HEK293 (cell line): ENCODE measurements at regions not wholly inside any gene's neighbourhood (a gene's known extent, or its start where the extent isn't known, plus 50 kb on each side); places are given as distances from the start of the nearest gene placed in this dataset.

Experiments
- CTCF ChIA-PET: fragments of 350-600 bp; formaldehyde crosslinking; extraction: SDS; loops from one replicate; lab custom pipeline; 2021; ENCODE audit warnings: antibody characterized with exemption; lab: Yijun Ruan, JAX
- POLR2A ChIA-PET: fragments of 300-600 bp; formaldehyde crosslinking; extraction: SDS; loops from one replicate; lab custom pipeline; 2020; ENCODE audit warnings: antibody characterized with exemption, inconsistent platforms; lab: Yijun Ruan, JAX
- H3K27ac ChIP-seq: fragments of 200-500 bp; sonication (Bioruptor generic); 2 replicates; pipeline ENCODE4 v1.5.1; 2014; ENCODE audit warnings: low read depth, low read length, control low read depth, inconsistent platforms; ENCODE audit errors: extremely low read depth
- H3K36me3 ChIP-seq, 2 experiments: fragments of 200-500 bp in 1 of 2; sonication (Bioruptor generic) in 1 of 2; 1 replicate in 1 of 2; 2 replicates in 1 of 2; pipeline ENCODE4 v1.5.1; 2014 to 2017; ENCODE audit warnings: inconsistent platforms in 2 of 2, low read length in 2 of 2; ENCODE audit not compliant: control insufficient read depth in 2 of 2, insufficient read depth in 1 of 2
- H3K4me1 ChIP-seq: fragments of 200-500 bp; sonication (Bioruptor generic); 2 replicates; pipeline ENCODE4 v1.5.1; 2014; ENCODE audit warnings: mild to moderate bottlenecking, low read length, inconsistent platforms; ENCODE audit not compliant: control insufficient read depth, insufficient read depth
- H3K4me3 ChIP-seq: 2 replicates; pipeline ENCODE4 v1.5.1; 2011; ENCODE audit warnings: low read depth, mild to moderate bottlenecking, control low read depth, low read length, moderate library complexity
- H3K9me3 ChIP-seq: fragments of 200-500 bp; sonication (Bioruptor generic); 2 replicates; pipeline ENCODE4 v1.5.1; 2014; ENCODE audit warnings: low read depth, low read length, inconsistent platforms; ENCODE audit not compliant: control insufficient read depth, insufficient read depth
- ATF2 ChIP-seq: fragments of 450-650 bp; formaldehyde crosslinking; IDR thresholded peaks from 2 replicates; pipeline ENCODE4 v1.5.1; 2016; ENCODE audit warnings: missing biosample characterization, missing genetic modification characterization, low read depth
- BCL6B ChIP-seq: fragments of 450-650 bp; formaldehyde crosslinking; IDR thresholded peaks from 2 replicates; pipeline ENCODE4 v1.5.1; 2017; ENCODE audit warnings: missing biosample characterization, missing genetic modification characterization
- GLIS2 ChIP-seq: fragments of 450-650 bp; formaldehyde crosslinking; IDR thresholded peaks from 2 replicates; pipeline ENCODE4 v1.5.1; 2016; ENCODE audit warnings: missing biosample characterization, missing genetic modification characterization
- KLF16 ChIP-seq: fragments of 450-650 bp; formaldehyde crosslinking; IDR thresholded peaks from 2 replicates; pipeline ENCODE4 v1.5.1; 2017; ENCODE audit warnings: missing biosample characterization, missing genetic modification characterization
- KLF8 ChIP-seq: fragments of 450-650 bp; formaldehyde crosslinking; IDR thresholded peaks from 2 replicates; pipeline ENCODE4 v1.5.1; 2016; ENCODE audit warnings: missing biosample characterization, missing genetic modification characterization
- SCRT1 ChIP-seq: fragments of 450-650 bp; formaldehyde crosslinking; IDR thresholded peaks from 2 replicates; pipeline ENCODE4 v1.5.1; 2016; ENCODE audit warnings: missing biosample characterization, missing genetic modification characterization, borderline replicate concordance
- SP7 ChIP-seq: fragments of 450-650 bp; formaldehyde crosslinking; IDR thresholded peaks from 2 replicates; pipeline ENCODE4 v1.5.1; 2016; ENCODE audit warnings: missing biosample characterization, missing genetic modification characterization
- YY2 ChIP-seq: fragments of 450-650 bp; formaldehyde crosslinking; IDR thresholded peaks from 2 replicates; pipeline ENCODE4 v1.5.1; 2016; ENCODE audit warnings: missing biosample characterization, missing genetic modification characterization
- ZBTB21 ChIP-seq: fragments of 450-650 bp; formaldehyde crosslinking; IDR thresholded peaks from 2 replicates; pipeline ENCODE4 v1.5.1; 2017; ENCODE audit warnings: missing biosample characterization, missing genetic modification characterization
- ZBTB49 ChIP-seq: fragments of 450-650 bp; formaldehyde crosslinking; IDR thresholded peaks from 2 replicates; pipeline ENCODE4 v1.5.1; 2016; ENCODE audit warnings: missing biosample characterization, missing genetic modification characterization, low read depth
- ZNF133 ChIP-seq: fragments of 450-650 bp; formaldehyde crosslinking; IDR thresholded peaks from 2 replicates; pipeline ENCODE4 v1.5.1; 2016; ENCODE audit warnings: missing biosample characterization, missing genetic modification characterization
- ZNF148 ChIP-seq: fragments of 450-650 bp; formaldehyde crosslinking; IDR thresholded peaks from 2 replicates; pipeline ENCODE4 v1.5.0; 2017; ENCODE audit warnings: missing biosample characterization, missing genetic modification characterization, borderline replicate concordance
- ZNF211 ChIP-seq: fragments of 450-650 bp; formaldehyde crosslinking; IDR thresholded peaks from 2 replicates; pipeline ENCODE4 v1.5.1; 2016; ENCODE audit warnings: low read depth, missing biosample characterization, missing genetic modification characterization
- ZNF335 ChIP-seq: fragments of 450-650 bp; formaldehyde crosslinking; conservative IDR thresholded peaks from 2 replicates; pipeline ENCODE4 v1.5.1; 2016; ENCODE audit warnings: missing biosample characterization, missing genetic modification characterization
- ZNF404 ChIP-seq: fragments of 450-650 bp; formaldehyde crosslinking; IDR thresholded peaks from 2 replicates; pipeline ENCODE4 v1.5.1; 2017; ENCODE audit warnings: missing biosample characterization, missing genetic modification characterization
- ZNF561 ChIP-seq: fragments of 450-650 bp; IDR thresholded peaks from 2 replicates; pipeline ENCODE4 v1.5.1; 2018; ENCODE audit warnings: missing biosample characterization, missing genetic modification characterization, borderline replicate concordance
- ZNF585B ChIP-seq: fragments of 450-650 bp; formaldehyde crosslinking; IDR thresholded peaks from 2 replicates; pipeline ENCODE4 v1.5.1; 2016; ENCODE audit warnings: missing biosample characterization, missing genetic modification characterization
- ZNF629 ChIP-seq: fragments of 450-650 bp; formaldehyde crosslinking; IDR thresholded peaks from 2 replicates; pipeline ENCODE4 v1.5.1; 2017; ENCODE audit warnings: missing biosample characterization, missing genetic modification characterization
- ZNF837 ChIP-seq: fragments of 450-650 bp; formaldehyde crosslinking; IDR thresholded peaks from 2 replicates; pipeline ENCODE4 v1.5.1; 2016; ENCODE audit warnings: missing biosample characterization, missing genetic modification characterization
- ZSCAN16 ChIP-seq: fragments of 450-650 bp; formaldehyde crosslinking; IDR thresholded peaks from 2 replicates; pipeline ENCODE4 v1.5.1; 2016; ENCODE audit warnings: missing biosample characterization, missing genetic modification characterization

DNA sequence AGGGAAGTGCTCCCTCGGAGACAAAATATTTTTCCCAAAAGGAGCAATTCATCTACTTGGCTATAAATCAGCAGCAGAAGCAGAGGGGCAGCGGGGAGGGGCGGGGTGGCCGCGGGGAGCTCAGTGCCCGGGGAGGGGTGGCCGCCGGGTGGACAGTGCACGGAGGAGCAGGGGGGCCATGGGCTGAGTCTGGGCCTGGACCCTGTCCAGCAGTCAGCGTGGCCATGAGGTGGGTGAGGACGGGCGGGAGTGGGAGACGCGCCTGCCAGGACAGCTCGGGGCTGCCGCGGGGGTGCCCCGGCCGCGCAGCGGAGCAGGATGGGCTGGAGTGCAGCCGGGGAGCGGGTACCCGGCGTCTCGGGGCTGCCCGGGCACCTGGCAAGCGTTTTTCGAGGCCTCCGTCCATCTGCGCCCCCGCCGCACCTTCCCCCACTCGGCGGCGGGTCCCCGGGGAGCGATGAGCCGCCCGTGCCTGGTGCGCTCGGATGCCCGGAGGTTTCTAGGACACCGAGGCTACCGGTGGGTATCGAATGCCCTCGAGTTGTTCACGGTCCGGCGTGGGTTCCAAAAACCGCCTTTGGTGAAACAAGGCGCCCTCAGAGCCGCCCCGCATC is 229.5 kb downstream of the THBS2 start:
- TF ChIP-seq GLIS2 (tag by site-specific recombination) (no peak), ZNF211 (no peak), BCL6B (tag by site-specific recombination) (no peak), ZNF585B (no peak), SP7 (no peak), ZBTB21 (no peak), ZSCAN16 (tag by site-specific recombination) (no peak), KLF16 (tag by site-specific recombination) (no peak), ZNF629 (tag by site-specific recombination) (no peak), YY2 (no peak), ZNF837 (tag by site-specific recombination) (no peak), ZNF133 (tag by site-specific recombination) (no peak), KLF8 (tag by site-specific recombination) (no peak), ATF2 (tag by site-specific recombination) (no peak), ZBTB49 (tag by site-specific recombination) (no peak), ZNF335 (tag by site-specific recombination) (no peak), ZNF404 (no peak), ZNF561 (tag by site-specific recombination) (no peak), SCRT1 (no peak), ZNF148 (tag by site-specific recombination) (no peak)
- POLR2A ChIA-PET, result no interaction called here
- no peaks in the 10 kb centered on the region for H3K4me1 ChIP-seq
- CTCF ChIA-PET, result interaction anchor here (0.6 kb wide), 1 partner anchor 14 kb away, joined by 3 read pairs; no protein-coding TSS in a partner anchor
- H3K36me3 ChIP-seq, result no peaks in the 10 kb centered on the region
- no peaks in the 10 kb centered on the region for H3K9me3 ChIP-seq
- H3K27ac ChIP-seq, result no peak overlapping the region
- H3K4me3 ChIP-seq, result no peak overlapping the region
